AG08396 (cell line): ENCODE measurements at regions not wholly inside any gene's neighbourhood (a gene's known extent, or its start where the extent isn't known, plus 50 kb on each side); places are given as distances from the start of the nearest gene placed in this dataset.

Experiments used
- DNase-seq: peaks from one replicate; pipeline ENCODE4 v3.0.0; 2012; ENCODE audit warnings: low spot score, mixed read lengths

DNA sequence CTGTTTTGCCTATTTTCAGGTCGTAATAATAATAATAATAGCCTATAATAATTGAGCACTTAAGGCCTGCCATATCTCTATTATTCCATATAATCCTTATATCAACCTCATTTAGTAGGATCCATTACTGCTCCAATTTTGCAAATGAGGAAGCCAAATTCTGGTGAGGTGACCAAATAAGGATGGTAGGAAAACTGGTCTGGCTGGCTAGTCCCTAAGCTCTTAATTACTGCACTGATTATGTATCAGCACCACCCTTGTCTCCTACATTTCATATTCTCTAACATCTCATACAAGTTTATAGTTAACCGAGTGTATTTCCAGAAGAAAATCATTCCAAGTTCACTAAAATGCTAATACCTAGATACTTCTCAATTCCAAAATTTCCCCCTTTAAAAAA lies 166.5 kb upstream of the RGMB start:
- DNase-seq, result no peak

DNA sequence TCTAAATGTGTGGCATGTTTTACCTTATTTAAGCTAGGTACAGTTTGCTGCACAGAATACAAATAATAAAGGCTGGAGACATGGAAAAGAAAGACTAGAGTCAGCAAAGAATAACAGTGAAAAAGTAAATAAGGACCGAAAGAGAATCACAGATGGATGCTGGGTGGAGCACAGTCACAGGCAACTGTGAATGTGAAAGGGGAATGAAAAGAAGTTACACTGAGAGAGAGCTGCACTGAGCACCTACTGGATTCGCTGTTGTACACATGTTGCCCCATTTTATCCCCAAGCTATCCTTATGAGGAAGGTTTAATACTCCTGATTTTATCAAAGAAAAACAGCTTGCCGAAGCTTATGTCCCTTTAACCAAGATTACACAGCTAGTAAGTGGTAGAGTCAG lies 165.4 kb upstream of the RGMB start:
- DNase-seq, result no peak

DNA sequence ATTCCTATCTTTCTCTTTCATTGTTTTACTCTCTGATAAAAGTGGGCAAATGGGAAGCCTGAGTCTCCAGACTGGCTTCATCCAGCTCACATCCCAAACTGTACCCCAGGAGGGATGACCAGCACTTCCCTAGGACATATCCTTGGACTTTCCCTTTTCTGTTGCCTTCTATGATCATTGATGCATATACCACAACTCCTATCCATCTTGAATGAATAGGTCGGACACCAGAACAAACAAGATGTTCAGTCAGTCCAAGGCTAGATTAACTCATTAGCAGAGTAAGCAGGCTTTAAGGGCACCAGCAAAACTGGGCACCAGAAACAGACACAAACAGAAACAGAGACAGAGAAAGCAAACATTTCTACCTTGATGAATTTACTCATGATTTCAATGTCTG lies 159.1 kb upstream of the RGMB start:
- no peak for DNase-seq

DNA sequence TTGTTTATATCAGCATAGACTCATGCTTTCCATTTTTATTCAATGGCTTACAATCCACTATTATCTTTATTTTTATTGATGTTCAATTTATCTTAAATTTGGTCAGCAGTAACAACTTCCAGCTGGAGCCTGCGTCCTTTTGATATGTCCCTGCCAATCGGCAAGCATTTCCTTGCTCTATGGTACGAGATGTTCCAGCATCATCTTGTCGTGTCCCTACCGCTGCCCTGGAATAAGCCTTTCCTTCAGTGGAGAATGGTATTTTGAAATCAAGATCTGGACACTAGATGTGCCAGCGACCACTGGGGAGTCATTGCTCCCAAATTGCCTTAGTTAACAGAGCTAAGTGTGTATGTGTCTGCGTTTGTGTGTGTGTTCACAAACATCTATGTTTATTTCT lies 151.6 kb upstream of the RGMB start:
- no peak for DNase-seq

DNA sequence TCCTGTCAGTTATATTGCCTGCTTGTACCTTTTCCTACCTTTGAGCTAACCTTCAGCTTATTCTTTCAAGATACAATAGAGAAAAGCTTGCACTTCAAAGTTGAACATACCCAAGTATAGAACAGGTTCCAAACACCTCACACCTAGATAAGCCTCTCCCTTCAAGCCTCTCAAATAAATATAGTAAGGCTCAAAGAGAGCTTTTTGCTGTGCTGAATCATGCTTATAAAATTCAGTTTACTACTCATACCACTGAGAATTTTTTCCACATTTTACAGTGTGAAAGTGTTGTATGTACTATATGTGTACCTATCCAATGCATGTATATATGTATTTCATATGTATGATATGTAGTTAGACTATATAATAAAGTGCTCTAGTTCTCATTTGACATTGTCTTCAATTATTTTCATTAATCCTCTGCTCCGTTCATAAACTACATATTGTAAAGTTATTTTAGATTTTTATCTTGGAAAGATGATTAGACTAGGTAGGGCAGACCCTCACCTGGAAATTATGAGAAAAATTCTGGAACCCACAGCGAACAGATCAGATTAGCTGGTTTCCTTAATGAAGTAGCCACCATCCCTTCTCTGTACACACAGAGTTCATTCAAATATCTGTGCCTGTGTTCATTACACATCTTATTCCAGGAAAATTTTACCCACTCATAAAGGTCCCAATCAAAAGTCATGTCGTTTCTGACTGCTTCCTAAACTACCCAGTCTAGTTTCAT lies 149.2 kb upstream of the RGMB start:
- DNase-seq, result no peak

DNA sequence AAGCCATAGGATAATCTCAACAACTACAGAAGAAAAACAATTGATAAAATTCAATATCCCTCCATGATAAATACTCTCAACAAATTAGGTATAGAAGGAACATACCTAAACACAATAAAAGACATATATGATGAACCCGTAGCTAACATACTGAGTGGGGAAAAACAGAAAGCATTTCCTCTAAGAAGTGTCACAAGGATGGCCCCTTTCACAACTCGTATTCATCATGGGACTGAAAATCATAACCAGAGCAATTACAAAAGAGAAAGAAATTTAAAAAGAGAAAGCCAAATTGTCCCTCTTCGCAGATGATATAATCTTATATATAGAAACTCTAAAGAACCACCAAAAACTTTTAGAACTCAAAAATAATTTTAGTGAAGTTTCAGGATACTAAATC lies 146.3 kb upstream of the RGMB start:
- DNase-seq, result no peak

DNA sequence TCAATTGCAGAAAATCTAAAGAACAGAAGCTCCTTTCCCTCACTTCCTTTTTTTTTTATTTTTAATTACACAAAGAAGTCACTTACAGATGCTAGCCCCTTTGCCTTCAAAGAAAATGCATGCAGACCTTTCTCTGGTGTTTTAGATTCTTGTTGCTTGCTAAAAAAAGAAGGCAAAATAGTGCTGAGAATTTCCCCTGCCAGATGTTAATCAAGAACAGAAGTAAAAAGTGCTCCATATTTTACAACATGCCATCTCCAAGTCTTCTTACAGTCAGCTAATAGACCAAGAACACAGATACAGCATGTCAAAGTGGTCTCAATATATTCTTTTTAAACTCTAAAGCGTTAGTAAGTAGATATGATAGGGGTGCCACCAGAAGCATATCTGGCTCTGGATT lies 142.8 kb upstream of the RGMB start:
- DNase-seq, result no peak

DNA sequence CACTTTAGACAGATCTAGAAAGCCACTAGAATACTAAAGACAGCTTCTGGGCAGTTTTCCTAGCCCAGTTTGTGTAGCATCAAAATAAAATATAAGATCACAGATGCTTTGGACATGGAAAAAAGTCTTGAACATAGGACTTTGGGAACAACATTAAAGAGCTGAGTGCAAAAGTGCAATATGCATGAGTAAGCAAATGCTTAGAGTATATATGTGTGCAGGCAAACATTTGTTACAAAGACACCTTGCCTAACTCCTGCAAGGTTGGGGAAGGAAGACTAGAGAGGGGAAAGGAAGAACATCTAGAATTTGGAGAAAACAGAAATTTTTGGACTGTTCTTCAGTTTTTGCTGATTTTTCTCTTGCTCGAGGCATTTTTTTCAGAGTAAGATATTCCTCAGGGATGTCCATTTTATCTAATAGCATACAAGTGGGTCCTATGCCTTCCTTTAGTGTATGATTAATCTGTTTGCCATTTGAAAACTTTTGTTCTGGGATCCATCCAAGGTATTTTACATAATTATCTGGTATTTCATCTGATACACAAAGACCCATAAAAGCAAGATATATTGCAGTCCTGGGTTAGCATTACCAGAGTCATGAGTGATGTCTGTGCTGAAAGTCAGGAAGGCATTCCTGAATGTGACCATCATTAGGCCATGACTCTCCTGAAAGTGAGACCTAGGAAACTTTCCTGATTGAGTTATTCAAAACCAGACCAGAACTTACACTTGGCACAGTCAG lies 142.0 kb upstream of the RGMB start:
- DNase-seq, result peak; percentile 18

DNA sequence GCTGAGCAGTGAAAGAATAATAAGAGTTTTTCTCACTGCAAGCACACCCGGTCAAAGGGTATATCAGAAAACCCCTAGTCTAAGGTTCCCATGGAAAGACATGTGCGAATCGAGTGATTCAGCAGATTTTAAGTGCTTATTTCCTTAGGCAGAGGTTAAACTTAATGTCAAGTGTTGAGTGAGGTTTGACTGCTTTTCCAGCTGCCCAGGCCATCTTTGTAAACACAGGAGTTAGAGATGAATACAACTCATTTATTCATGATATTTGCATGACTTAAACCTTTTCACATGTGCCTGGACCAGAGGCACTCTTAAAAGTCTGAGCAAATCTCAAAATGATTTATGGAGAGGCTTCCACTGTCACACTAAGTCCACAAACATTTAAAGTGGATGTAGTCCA lies 137.8 kb upstream of the RGMB start:
- DNase-seq, result no peak

DNA sequence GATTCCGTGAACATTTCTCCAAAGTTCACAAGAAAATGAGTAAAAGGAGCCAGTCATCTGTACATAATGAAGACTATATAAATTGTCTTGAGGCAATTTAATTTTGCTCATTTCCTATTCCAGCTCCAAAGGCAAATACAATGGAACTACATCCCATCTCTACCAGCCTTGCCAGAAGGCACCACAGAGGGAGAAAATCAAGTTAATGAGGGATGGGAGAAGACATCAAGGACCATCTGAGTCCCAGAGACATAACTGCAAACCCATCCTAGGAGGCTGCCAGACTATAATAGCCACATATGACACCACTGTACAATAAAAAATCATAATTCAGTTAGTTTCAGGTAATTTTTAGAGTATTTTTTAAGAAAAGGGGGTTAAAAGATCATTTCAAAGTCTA lies 136.3 kb upstream of the RGMB start:
- no peak for DNase-seq

DNA sequence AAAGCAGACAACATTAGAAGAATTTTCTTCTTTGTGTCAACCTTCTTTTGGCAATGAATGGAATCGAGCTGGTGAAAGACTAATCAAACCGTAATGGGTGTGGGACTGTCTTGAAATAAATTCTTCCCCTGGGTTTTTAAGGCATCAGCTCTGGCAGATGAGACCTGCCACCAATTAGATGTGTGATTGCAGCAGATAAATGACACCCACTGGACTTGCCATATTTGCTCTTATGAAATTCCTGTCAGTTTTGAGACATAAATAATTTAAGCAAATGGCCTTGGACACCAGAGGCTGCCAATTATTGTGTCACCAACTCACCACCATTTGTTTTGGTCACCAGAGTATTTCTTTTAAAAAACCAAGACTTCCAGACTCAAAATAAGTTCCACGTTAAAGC lies 135.9 kb upstream of the RGMB start:
- no peak for DNase-seq

DNA sequence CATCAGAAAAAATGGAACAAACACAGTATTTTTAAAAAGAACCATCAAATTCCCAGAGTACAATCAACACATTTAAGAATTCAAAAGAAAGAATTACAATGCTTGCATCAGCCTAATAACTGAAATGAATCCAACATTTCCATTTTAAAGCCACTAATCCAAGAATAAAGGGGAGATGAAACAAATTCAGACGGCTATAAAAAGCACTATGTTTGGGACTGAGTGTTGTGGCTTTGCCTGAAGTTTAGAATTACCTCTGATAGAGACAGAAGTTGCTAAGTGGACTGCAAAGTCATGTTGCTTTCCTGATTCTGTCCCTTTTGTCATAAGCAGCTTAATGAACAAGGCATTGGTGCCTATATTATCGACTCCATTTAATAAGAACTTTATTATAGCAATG lies 135.4 kb upstream of the RGMB start:
- no peak for DNase-seq

DNA sequence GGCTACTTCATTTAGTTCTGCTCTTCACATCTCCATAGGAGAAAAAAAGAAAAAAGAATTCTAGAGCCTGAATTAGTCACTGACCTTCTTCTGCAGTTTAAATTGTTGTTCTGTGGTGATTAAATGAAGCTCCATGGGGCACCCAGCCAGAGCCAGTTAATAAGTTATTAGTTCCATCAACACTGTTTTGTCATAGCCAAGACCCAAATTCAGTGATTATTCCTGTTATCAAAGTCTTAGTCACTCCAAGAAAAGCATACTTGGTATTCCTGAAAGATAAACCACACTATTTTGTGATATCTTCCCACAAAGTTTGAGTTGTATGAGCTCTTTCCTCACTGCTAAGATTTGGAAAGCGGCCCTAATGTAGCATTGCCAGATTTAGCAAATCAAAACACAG lies 134.8 kb upstream of the RGMB start:
- DNase-seq, result peak; percentile 16

DNA sequence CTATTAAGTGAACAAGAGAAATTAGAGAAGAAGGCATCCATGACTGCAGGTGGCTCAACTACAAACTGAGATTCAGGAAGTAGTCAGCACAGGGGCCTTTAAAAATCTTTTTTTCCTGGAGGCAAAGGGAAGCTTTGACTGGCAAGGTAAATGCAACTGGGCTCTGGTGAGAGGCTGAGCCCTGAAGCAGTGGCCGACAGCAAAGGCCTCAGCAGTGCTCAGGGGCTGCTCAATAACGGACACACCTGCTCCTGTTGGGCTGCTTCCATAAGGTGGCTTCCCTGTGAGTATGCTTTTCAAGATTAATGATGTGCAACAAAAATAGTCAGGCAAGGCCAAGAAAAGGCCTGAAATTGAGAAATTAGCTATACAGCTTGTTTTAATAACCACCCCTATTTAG lies 134.2 kb upstream of the RGMB start:
- no peak for DNase-seq

DNA sequence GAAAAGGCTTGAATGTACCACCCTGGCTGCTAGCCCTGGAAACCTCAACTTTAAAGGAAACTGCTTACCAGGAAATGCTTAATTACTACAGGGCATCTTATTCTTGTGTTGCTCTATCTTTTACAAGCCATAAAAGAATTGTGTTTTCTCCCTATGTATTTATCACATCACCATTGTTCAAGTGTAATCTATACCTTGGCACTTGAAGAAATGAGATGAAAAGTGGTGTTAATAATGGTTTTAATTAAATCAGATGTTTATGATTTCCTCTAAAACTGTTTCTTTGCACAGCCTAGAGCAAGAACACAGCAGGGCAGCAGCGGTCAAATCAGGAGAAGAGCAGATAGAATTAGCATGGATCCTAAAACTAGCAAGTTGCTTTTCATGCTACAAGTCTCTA lies 131.8 kb upstream of the RGMB start:
- no peak for DNase-seq

DNA sequence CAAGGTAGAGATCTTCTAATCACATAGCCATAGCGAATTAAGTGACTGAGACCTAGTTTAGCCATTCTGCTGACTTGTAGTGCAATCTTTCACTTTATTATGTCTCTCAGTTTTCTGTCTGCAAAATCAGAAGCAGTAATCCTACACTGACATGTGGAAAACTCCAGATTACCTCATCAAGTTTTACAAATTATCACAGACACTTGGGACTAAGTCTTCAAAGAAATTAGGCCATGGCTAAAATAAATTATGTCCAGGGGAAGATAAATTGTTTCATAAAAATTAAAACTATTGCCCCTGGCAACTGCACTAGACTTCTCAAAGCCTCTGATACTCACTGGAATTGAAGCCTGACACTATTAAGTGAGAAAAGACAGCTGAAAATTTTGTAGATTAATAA lies 129.9 kb upstream of the RGMB start:
- DNase-seq, result no peak

DNA sequence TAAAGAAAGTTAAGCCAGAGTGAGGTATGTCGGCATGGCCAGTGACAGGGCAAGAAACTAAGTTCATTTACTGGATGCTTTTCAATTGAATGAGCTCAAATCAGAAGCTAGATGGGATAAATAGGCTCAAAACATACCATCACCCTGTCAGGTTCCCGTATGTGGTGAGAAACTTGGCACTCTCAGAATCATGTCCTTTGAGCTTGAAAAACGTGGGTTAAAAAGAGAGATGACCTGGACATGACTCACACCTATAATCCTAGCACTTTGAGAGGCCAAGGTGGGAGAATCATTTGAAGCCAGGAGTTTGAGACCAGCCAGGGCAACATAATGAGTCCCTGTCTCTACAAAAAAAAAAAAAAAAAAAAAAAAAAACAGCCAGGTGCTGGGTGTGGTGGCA lies 121.7 kb upstream of the RGMB start:
- no peak for DNase-seq

DNA sequence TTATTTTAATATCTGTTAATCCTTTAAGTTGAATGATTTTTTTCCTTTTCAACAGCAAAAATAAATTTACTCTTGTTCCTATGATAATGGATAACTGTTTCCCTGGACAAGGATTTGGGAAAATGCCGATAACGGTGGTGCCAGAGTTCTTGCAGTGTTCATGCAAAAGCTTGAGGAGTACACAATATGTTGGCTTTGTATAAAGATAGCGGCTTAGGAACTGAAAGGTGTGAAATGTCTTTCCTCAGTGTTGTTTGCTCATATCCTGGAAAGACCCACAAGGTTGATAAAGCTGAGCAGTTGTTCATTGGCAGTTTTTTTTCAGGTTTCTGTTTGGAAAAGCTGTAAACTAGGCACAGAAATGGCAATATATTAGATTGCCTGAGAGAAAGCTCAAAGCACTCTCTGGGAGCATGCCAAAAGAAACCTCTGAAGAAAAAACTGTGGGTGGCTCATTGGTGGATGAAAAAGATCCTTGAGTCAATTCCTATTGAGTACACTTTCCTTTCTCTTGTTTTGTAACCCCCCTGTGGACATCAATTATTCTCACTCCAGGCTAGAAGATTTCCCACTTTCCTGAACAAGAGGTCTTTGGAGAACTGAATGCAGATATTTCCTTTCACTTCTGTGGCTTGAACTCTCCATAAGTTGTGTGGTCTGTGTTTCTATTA lies 117.2 kb upstream of the RGMB start:
- DNase-seq, result no peak

DNA sequence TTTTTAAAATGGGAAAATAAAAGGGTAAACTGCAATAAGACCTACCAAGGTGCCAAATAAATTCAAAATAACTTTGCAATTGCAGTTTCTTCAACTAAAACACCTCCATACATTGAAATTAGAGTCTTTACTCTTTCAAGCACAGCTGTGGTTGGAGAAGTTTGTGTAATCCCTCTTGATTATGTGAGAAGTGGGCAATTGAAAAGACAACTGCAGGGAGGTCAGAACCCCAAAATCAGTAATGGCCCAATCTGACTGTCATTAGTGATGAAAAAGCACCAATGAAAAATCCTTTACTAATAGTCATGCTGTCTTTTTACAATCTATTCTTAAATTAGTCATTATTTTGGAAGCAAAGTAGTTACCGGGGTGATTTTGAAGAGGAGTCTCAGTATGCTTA lies 116.7 kb upstream of the RGMB start:
- no peak for DNase-seq

DNA sequence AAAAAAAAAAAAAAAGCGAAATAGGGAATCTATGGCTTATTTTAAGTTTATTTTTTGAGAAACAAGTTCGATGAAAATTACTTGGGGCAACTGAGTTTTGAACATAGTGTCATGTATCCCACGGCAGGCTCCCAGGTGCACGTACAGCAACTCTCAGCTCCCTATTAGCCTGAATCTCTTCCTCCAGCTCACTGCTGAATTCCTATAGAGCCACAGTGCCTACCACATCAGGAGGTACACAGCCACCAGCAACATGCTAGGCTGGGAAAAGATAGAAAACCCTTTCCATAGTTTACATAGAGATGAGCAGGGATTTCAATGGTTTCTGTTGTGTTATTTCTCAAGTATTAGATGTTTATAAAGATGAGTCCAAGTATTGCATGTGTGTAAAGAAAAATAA lies 115.9 kb upstream of the RGMB start:
- DNase-seq, result no peak

DNA sequence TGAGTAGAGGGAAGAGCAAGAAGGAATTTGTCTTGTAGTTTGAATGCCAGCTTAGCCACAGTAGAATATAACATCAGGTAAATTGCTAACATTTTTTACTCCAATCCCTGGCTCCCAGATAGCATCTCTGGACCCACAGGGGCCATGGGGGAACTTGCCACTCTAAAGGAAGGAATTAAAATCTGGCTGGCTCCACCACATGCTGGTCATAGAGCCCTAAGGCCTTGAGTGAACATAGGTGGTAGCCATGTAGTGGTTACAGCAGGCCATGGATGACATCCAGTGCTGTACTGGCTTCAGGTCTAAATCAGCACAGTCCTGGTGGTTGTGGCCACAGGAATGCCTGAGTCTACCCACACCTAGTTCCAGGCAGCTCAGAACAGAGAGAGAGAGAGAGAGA lies 109.9 kb upstream of the RGMB start:
- DNase-seq, result no peak

DNA sequence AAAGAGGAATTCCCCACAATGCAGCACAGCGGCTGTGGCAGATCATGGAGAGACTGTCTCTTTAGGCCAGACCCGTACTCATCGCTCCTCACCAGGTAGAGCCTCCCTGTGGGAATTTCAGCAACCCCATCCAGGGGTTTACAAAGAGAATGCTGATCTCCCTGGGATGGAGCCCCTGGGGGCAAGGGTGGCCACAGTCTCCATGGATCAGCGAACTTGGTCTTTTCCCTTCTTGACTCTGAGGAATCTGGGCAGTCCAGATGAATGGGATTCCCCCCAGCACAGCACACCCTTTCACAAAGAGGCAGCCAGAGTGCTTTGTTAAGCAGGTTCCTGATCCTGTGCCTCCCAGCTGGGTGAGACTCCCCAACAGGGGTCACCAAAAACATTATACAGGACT lies 108.7 kb upstream of the RGMB start:
- no peak for DNase-seq

DNA sequence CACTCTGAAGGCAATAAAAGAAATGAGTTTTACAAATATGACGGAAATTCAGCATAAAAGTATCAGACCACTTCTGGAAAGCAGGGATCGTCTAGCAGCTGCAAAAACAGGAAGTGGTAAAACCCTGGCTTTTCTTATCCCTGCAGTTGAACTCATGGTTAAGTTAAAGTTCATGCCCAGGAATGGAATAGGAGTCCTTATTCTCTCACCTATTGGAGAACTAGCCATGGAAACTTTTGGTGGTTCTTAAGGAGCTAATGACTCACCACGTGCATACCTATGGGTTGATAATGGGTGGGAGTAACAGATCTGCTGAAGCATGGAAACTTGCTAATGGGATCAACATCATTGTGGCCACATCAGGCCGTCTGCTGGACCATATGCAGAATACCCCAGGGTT lies 93.5 kb upstream of the RGMB start:
- DNase-seq, result no peak

DNA sequence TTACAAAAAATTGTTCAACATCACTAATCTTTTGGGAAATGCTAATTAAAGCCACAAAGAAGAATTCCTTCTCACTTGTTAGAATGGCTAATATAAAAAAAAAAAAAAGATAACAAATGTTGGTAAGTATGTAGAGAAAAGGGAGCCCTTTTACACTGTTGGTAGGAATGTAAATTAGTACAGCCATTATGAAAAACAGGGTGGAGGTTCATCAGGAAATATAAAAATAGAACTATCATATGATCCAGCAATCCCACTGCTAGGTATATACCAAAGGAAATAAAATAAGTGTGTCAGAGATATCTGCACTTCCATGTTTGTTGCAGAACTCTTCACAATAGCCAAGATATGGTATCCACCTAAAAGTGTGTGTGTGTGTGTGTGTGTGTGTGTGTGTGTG lies 83.5 kb upstream of the RGMB start:
- no peak for DNase-seq
